HG03025 (cell line): ENCODE measurements at regions not wholly inside any gene's neighbourhood (a gene's known extent, or its start where the extent isn't known, plus 50 kb on each side); places are given as distances from the start of the nearest gene placed in this dataset.

Experiments
- ATAC-seq: cut with Tn5 transposase; IDR thresholded peaks from one replicate; pipeline ENCODE4 v1.9.1; 2021; ENCODE audit warnings: mild to moderate bottlenecking, moderate library complexity; ENCODE audit not compliant: unreplicated experiment, low FRiP score

DNA sequence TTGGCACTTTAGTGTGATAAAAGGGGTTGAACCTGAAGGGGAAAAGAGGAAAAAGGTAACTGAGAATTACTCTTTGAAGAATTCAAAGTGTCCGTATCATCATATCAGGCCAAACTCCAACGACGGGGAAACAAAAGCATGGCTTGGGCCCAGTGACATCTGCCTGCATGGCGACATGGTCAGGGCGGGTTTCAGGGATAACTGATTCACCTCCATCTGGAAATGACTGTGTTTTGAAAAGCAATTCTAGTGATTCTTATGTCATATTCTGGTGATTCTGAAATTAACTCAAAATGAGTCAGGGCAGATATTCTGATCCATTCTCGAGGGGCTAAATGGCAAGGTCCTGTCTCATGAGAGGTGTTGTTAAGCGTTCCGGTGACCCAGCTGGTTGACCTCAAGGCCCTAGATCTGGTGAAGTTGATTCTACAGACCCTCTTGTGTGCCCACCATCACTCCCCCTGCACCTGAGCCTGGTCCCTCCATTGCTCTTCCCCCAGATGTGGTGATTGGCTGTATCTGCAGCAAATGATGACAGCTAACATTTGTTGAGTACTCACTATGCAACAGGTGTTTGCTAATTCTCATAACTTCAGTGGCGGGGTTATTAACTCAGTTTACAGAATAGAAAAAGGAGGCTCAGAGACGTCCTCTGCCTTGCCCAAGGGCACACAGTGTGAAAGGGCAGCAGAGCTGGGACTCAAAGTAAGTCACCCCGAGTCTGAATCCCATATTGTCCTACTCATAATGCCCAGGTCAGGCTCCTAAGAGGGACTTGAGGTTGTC lies 251.8 kb downstream of the MAF start:
- ATAC-seq: no peak

DNA sequence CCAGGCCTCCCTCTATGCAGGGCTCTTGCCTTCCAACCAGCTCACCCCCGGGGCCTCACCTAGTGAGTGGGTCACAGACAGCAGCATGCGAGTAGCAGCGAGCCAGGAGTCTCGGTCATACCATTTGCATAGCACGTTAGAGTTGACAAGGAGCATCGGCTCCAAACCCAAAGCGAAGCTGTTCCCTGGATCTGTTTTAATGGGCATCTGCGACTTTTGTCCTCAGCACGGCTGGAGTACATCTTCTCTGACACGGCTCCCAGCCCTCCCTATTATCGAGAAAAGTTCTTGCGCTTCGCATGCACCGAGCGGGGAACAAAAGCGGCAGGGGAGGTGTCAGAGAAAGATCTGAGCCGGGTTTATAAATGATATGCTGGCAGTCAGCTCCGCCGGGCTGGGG lies 253.3 kb downstream of the MAF start:
- no peak for ATAC-seq

DNA sequence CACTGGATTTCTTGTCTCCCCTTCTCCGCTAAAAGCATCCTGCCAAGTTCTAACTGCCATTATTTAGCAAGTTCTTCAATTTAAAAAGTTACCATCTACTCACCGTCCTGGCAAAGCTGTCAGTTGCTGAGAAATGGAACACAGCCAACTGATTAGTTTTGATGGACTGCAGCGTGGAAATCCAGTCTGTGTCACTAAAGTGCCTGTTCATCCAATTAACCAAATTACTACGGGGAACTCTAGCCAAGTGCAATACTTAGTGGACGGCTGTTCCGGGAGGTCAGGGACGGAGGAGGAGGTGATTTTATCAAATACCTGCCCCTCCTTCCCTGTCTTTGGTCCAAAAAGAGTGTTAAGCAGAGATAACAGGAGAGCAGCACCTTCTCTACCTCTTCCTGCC lies 260.7 kb downstream of the MAF start:
- ATAC-seq: no peak

GRCh38 chr16:79337906-79338305 lies 262.6 kb downstream of the MAF start:
- no peak for ATAC-seq

DNA sequence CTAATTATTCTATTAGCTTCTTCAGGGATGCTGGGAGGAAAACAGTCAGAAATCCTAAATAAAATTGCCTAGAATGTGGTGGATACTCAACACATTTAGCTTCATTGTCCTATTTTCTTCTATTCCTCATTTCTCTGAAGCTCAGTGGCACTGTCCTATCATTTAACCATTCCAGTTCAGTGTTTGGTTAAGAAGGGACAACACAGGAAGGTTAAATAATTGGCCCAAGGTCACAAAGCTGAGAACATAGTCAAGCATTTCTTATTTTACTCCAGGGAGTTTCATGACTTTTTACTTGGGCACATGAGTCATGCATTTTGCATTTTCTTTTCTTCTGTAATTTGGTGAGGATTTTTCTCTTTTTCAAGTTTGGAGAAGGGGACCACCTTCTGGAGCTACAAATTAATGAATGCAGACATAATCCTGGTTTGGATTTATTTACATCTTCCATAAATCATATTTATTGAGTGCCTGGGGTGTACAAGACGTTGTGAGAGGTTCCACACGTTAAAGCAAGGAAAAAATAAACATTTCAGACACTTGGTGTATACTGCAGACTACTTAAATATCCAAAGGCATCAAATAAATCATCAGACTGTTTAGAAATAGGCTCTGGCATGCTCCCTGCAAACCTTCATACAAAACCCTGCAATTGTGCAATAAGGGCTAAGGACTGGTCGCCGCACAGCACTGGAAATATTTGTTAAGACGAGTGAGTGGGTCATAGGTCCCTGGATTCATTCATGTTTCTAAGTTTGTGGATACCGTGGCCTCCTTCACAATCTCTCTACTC lies 263.9 kb downstream of the MAF start:
- ATAC-seq: no peak

DNA sequence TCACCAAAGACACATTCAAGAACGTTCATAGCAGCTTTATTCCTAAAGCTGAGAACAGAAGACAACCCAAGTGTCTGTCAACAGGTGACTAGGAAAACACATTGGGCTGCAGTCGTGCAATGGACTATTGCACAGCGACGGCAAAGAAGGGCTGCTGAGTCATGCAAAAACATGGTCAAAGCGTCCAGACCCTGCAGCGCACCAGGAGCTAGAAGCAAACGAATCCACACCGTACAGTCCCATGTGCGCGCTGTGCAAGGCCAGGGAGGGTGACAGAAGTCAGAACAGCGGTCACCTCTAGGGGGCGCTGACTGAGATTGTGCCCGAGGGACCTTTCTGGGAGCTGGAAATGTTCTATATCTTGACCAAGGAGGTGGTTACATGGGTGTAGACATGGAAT lies 266.4 kb downstream of the MAF start:
- ATAC-seq: no peak

GRCh38 chr16:79331066-79331465 lies 269.5 kb downstream of the MAF start:
- no peak for ATAC-seq

DNA sequence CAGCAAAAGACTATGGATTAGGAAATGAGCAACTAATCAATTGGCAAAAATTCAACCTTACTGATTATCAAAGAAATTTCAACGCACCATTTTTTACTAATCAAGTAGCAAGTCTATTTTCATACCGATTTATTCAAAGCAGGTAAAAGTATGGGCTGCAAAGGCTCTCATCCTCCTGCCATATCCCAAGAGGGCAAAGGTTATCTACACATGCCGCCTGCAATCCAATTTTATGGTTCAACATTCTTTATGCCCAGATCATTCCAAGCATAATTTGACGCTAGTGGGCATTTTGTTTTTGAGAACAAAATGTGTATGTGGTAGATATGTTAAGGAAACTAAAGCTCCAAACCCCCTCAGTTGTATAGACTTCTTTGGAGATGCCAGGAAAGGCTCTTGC lies 270.6 kb downstream of the MAF start:
- ATAC-seq: no peak

GRCh38 chr16:79329166-79329521 lies 271.4 kb downstream of the MAF start:
- no peak for ATAC-seq

GRCh38 chr16:79328402-79329165 lies 272.0 kb downstream of the MAF start:
- ATAC-seq: no peak

GRCh38 chr16:79327836-79328235 lies 272.7 kb downstream of the MAF start:
- ATAC-seq: no peak

- ATAC-seq: no peak
Measured at GRCh38 chr16:79326549-79326948, 274.0 kb downstream of the MAF start.

DNA sequence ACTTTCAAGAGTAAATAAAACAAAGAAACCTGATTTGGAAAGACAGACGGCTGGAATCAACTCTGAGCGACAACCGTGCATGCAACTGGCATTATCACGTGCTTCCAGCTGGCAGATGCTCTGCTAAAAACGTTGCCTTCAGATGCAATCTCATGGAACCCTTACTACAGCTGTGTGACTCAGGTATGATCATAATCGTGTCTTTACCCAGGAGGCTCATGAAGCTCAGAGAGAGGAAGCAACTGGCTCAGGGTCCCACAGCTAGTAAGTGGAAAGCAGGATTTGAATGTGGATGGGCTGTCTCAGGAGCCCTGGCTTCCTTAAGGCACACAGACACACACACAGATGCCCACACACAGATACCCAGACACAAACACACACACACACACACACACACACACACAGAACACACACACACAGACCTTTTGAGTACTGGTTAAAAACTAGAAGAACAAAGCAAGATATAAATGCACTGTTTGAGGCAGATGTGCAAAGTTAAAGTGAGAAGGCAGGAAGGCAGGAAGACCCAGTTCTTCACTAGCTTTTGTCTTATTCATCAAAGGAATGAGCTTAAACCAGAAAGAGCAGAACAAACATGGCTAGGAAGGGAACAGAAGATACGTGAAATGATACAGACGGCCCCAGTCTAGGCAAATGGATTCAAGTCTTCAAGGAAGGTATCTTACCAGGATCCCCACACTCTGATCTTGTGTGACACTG lies 275.2 kb downstream of the MAF start:
- ATAC-seq: no peak

DNA sequence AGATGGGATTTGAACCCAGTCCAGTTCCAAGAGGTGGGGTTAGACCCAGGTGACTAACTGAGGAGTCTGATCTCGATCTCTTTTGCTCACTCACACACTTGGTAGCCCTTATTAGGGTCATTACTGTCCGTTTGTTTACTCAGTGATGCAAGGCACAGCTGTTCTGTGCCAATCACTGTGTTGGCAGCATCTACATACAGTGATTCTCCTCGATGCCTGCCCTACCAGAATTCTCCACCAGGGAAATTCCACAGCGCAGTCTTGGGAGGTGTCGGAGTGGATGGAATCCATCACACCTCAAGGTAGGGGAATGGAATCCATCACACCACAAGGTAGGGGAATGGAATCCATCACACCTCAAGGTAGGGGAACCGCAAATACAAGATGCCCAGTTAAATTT lies 279.6 kb downstream of the MAF start:
- no peak for ATAC-seq

GRCh38 chr16:79318143-79318899 lies 282.2 kb downstream of the MAF start:
- ATAC-seq: no peak

GRCh38 chr16:79317521-79317920 lies 283.0 kb downstream of the MAF start:
- no peak for ATAC-seq

- ATAC-seq: no peak
Measured at GRCh38 chr16:79317026-79317425, 283.5 kb downstream of the MAF start.

DNA sequence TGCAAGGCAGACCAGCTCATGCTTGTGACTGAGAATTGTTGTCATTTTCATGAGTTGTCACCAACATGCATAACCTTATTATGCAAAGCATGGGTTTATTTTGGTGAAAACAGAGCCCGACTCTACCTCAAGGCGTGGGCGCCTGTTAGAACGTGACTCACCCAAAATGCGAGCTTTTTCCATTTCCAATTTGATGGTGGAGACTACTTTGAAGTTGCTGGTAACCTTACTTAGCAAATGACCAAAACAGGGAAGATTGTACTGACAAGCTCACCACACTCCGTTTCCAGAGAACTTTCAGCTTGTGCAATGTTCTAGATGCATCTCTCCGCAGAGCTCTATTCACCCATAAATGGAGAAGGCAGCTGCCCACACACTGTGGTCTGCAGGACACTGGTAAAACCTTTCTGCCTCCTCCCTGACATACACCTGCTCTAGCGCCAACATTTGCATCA lies 284.5 kb downstream of the MAF start:
- ATAC-seq: peak; percentile 94

DNA sequence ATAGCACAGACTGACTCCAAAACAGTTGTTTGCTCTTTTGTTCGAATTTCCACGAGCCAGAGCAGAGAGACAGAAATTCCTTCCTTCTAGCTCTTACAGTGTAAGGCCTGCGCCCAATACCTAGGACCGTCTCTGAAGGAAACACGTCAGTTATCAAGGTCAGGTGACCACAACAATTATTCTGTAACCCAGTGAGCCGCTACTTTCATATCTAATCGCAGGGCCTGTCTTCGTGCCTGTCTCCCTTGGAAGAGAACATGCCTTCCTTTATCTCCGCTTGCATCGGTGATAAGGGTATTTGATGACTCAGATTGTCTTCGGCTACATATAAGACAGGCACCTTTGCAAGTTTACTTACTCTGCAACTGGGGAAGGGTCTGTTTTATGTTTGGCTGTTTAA lies 288.0 kb downstream of the MAF start:
- no peak for ATAC-seq

- ATAC-seq: no peak
Measured at GRCh38 chr16:79310710-79311109, 289.8 kb downstream of the MAF start.
